ENCODE measurements at regions not wholly inside any gene's neighbourhood (a gene's known extent, or its start where the extent isn't known, plus 50 kb on each side); places are given as distances from the start of the nearest gene placed in this dataset.

DNA sequence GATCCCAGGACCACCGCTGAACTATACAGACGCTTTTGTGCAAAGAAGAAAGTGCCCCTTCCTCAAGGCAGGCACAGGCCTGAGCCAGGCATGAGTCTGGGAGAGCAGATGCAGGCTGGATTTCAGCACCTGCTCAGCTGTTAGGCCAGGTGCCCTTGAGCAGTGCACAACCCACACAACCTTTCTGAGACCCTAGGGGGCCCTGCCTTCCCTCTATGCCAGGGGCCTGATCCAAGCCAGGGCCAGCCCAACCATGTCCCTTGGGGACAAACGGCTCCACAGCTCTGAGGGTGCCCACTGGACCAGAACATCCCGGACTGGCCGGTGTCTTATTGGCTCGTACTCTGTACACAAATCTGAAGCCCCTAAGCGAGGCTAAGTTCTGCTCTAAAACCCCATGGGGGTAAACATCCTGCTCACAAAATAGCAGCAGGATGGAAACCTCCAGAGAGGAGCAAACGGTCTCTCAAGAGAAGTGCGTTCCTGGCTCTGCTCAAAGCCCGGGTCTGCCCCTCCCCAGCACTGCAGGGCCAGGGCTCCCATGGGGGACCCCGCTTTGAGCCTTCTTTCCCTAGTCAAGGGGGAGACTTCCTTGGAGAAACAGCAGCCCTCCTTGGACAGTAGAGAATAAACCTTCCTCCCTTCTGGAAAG, 275.1 kb downstream of the NPHP4 start:
- no peak for DNase-seq (ENCODE audit: extremely low spot score)
- no peak overlapping the region for H3K27ac ChIP-seq (ENCODE audit: low read depth)
- 46% methylated on average over 11 of the region's 11 CpGs for WGBS
- no peaks in the 10 kb centered on the region for H3K4me1 ChIP-seq (ENCODE audit: insufficient read depth)
- H3K36me3 ChIP-seq (ENCODE audit: insufficient read depth), result no peaks in the 10 kb centered on the region
- H3K4me3 ChIP-seq (ENCODE audit: low read depth, low read length), result no peak overlapping the region

DNA sequence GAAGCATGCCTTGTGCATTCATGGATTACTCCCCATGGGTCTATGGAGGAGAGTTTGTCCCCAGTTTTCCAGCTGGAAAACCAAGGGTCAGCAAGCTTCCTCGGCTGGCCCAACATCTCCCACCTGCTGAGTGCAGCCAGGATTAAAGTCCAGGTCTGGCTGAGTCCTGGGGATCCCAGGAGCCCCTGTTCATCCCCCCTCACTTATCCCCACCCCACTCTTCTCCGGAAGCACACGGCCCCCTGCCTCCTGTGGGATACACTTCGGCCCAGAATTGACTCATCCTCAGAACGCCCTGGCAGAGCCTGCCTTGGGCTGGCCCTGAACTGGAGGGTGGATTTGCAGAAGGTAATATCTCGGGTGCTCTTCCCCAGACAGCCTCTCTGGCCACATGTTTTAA, 276.1 kb downstream of the NPHP4 start:
- WGBS, result 91% methylated on average over 6 of the region's 6 CpGs

DNA sequence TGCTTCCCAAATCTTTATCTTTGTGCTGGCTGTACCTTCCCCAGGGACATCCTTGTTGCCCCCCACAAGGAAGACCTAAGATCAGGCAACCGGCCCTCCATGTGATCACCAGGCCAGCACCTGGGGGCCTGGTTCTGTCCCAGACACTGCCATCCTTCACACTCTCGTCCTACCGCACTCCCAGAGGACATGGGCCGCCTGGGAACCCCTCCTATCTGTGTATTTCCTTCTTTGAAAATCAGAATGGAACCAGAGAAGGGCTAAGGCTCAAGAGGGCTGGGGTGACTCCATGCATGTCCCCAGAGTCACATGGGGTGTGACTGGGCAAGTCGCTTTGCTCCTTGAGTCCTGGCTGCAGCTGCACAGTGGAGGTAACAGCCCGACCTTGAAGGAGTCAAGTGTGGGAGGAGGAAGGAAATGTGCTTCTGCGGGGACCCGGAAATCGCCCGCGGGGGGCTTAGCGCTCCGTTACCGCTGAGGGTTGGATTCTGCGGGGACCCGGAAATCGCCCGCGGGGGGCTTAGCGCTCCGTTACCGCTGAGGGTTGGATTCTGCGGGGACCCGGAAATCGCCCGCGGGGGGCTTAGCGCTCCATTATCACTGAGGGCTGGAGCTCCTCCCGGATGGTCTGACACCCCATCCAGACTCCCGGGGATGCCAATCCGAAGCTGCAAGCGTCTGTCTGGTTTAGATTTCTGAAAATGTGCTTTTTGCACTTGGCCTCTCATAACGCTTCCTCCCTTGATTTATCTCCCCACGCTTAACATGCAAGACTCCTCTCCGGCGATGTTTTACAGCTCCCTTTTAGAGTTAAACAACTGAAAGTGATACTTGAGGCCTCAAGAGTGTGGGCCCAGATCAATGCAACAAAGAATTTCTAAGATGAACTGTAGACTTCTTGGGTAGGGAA, 278.9 kb downstream of the NPHP4 start:
- H3K36me3 ChIP-seq (ENCODE audit: insufficient read depth), result no peaks in the 10 kb centered on the region
- H3K4me3 ChIP-seq (ENCODE audit: low read depth, low read length), result no peak overlapping the region
- DNase-seq (ENCODE audit: extremely low spot score), result no peak
- 73% methylated on average over 36 of the region's 36 CpGs for WGBS
- H3K27ac ChIP-seq (ENCODE audit: low read depth), result no peak overlapping the region
- no peaks in the 10 kb centered on the region for H3K4me1 ChIP-seq (ENCODE audit: insufficient read depth)

More for the DNA sequence above, 276.1 kb downstream of the NPHP4 start:
- Histone ChIP-seq H3K4me3 (ENCODE audit: low read depth, low read length) (no peak overlapping the region), H3K36me3 (ENCODE audit: insufficient read depth) (no peaks in the 10 kb centered on the region), H3K4me1 (ENCODE audit: insufficient read depth) (no peaks in the 10 kb centered on the region), H3K27ac (ENCODE audit: low read depth) (no peak overlapping the region)
- DNase-seq (ENCODE audit: extremely low spot score), result no peak

DNA sequence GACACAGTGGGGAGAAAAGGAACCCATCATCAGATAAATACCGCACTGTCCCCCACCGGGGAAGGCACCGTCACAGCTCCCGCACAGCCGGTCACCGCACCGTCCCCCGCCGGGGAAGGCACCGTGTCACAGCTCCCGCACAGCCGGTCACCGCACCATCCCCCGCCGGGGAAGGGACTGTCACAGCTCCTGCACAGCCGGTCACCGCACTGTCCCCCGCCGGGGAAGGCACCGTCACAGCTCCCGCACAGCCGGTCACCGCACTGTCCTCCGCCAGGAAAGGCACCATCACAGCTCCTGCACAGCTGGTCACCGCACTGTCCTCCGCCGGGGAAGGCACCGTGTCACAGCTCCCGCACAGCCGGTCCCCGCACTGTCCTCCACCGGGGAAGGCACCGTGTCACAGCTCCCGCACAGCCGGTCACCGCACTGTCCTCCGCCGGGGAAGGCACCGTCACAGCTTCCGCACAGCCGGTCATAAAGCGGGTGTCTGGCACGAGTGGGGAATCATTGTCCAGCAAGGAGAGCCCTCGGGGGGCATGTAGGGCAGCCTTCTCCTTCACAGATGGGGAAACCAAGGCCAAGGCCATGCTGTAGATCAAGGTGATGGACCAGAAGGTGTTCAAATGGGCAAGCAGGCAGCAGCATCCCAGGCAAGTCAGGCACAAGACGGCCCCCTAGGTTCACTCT, 280.1 kb downstream of the NPHP4 start:
- Histone ChIP-seq H3K36me3 (ENCODE audit: insufficient read depth) (no peaks in the 10 kb centered on the region), H3K27ac (ENCODE audit: low read depth) (no peak overlapping the region), H3K4me1 (ENCODE audit: insufficient read depth) (no peaks in the 10 kb centered on the region), H3K4me3 (ENCODE audit: low read depth, low read length) (no peak overlapping the region)
- WGBS, result 94% methylated on average over 45 of the region's 45 CpGs
- no peak for DNase-seq (ENCODE audit: extremely low spot score)

DNA sequence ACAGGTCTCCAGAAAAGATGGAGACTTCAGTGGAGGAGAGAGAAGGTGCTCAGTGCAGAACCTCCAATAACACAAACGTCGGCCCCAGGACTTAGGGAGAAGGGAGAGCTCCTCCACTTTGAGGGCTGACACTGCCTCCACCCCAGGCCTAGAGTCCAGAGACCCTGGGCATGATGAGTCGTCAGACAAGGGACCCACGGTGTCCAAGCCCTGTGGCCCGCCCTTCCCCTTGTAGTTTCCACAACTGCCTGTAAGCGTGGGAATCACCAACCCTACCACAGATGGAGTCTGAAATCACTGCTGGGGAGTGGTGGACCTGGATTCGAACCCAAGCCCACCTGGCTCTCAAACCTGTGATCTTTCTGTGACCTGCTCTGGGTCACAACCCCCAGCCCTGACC, 281.1 kb downstream of the NPHP4 start:
- DNase-seq (ENCODE audit: extremely low spot score), result no peak
- H3K4me3 ChIP-seq (ENCODE audit: low read depth, low read length), result no peak overlapping the region
- no peaks in the 10 kb centered on the region for H3K36me3 ChIP-seq (ENCODE audit: insufficient read depth)
- H3K4me1 ChIP-seq (ENCODE audit: insufficient read depth), result no peaks in the 10 kb centered on the region
- WGBS, result 86% methylated on average over 7 of the region's 7 CpGs
- H3K27ac ChIP-seq (ENCODE audit: low read depth), result no peak overlapping the region

DNA sequence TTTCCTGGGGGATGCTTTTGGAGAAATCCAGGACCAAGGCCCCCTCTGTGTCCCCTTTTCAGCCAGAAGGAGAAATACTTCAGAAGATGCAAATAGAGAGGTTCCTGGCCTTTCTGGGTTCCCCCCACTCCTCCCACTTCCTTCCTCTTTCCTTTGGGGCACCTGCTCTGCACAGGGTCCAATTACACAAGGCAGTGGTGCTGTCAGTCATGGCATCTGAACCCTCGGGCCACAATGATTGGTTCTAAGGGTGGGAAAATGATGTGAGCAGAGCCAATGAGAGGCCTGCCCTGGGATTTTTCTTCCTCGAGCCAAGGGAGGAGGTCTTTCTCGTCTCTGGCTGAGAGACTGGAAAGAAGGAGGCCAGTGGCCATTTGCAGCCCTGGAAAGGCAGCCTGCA, 282.2 kb downstream of the NPHP4 start:
- no peak for DNase-seq (ENCODE audit: extremely low spot score)
- no peak overlapping the region for H3K4me3 ChIP-seq (ENCODE audit: low read depth, low read length)
- 72% methylated on average over 3 of the region's 3 CpGs for WGBS

DNA sequence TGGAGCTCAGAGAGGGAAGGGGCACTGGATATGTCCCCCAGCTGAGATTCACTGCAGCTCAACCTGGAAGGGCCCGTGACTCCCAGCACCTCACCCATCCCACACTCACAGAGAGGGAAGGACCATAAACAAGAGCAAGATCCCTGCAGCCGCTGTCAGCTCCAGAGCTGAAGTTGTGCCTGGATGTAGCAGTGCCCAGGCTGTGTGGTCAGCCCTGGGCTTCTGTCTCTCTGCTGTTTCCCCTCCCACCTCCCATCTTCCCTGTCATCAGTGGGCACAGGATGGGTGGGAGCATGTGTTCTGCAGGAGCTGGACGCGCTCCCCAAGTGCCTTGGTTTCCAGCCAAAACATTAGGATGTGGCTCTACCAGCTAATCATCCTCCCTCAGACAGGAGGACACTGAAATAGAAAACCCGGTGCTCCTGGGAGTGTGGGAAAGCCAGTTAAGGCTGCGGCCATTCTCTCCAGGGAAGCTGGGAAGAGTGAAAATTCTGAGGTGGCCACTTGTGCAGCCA, 282.7 kb downstream of the NPHP4 start:
- Histone ChIP-seq H3K4me1 (ENCODE audit: insufficient read depth) (no peaks in the 10 kb centered on the region), H3K4me3 (ENCODE audit: low read depth, low read length) (no peak overlapping the region), H3K27ac (ENCODE audit: low read depth) (no peak overlapping the region), H3K36me3 (ENCODE audit: insufficient read depth) (no peaks in the 10 kb centered on the region)
- WGBS, result 39% methylated on average over 6 of the region's 6 CpGs
- no peak for DNase-seq (ENCODE audit: extremely low spot score)

More for the DNA sequence above, 282.2 kb downstream of the NPHP4 start:
- Histone ChIP-seq H3K36me3 (ENCODE audit: insufficient read depth) (no peaks in the 10 kb centered on the region), H3K27ac (ENCODE audit: low read depth) (no peak overlapping the region), H3K4me1 (ENCODE audit: insufficient read depth) (no peaks in the 10 kb centered on the region)

DNA sequence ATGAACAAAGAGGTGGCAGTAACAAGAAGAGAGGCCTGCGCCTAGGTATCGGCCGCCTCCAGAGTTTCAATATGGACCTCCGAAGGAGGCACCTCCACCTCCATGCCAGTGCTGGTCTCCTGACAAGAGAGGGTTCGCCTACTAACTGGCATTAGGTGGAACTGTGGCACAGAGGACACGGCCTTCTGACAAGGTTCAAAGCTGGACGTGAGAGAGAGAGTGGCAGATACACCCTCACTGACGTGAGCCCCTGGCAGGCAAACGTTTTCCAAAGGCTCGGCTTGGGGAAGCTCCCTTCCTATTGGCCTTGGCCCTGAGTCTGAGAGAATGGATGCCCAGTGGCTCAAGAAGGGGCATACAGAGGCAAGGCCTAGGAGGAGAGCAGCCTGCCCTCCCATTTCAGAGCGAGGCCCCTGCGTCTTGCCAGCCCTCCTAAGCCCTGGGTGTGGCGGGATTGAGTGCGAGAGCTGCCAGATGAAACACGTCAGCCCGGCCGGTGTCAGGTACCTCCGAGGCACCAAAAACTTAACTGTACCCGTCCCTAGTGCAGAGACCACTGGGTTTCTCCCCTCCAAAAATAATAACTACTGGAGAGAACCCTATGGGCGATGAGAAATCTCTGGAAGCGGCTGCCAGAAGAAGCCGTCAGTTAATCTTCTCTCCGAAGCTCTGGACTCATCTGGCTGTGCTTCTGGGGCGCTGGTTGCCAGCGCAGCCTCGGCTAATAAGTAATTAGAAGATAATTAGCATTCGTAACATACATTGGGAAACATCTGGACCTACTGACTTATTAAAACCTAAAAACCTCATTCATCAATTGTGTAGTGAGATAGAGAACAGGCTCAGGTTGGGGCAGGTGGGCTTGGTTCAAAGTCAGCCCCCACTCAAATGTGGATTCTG, 283.6 kb downstream of the NPHP4 start:
- H3K4me3 ChIP-seq (ENCODE audit: low read depth, low read length), result no peak overlapping the region
- H3K27ac ChIP-seq (ENCODE audit: low read depth), result no peak overlapping the region
- H3K36me3 ChIP-seq (ENCODE audit: insufficient read depth), result no peaks in the 10 kb centered on the region
- H3K4me1 ChIP-seq (ENCODE audit: insufficient read depth), result no peaks in the 10 kb centered on the region
- no peak for DNase-seq (ENCODE audit: extremely low spot score)
- WGBS, result 83% methylated on average over 27 of the region's 27 CpGs

DNA sequence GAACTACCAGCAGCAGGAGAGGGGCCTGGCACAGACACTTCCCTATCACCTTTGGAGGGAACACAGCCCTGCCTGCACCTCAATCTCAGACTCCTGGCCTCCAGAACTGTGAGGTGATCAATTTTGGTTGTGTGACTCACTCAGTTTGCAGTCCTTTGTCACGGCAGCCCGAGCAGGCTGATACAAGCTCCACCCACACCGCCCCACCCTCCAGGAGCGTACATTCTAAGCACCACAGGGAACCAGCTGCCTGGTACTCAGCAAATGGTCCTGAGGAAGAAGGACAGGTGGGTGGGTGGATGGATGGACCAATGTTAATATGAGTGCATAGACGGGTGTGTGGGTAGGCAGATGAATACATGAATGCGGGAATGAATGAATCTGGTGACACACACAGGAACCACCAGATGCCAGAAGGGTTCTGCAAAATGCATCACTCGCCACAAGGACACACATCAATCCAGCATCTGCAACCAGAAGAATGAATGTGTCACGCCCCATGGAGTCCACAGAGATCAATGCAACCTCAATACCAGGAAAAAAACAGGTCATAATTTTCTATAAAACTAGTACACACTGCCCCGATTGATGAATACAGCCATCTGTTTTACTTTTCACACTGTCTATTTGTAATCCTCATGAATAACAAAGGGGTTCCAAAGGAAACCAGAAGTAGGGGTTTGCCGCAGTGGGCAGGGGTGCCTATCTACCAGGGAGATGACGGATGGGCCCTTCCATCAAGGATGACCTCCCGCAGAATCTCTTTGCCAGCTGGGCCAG, 284.5 kb downstream of the NPHP4 start:
- H3K4me3 ChIP-seq (ENCODE audit: low read depth, low read length), result no peak overlapping the region
- 81% methylated on average over 12 of the region's 12 CpGs for WGBS
- no peaks in the 10 kb centered on the region for H3K36me3 ChIP-seq (ENCODE audit: insufficient read depth)
- H3K27ac ChIP-seq (ENCODE audit: low read depth), result no peak overlapping the region
- DNase-seq (ENCODE audit: extremely low spot score), result no peak
- no peaks in the 10 kb centered on the region for H3K4me1 ChIP-seq (ENCODE audit: insufficient read depth)

DNA sequence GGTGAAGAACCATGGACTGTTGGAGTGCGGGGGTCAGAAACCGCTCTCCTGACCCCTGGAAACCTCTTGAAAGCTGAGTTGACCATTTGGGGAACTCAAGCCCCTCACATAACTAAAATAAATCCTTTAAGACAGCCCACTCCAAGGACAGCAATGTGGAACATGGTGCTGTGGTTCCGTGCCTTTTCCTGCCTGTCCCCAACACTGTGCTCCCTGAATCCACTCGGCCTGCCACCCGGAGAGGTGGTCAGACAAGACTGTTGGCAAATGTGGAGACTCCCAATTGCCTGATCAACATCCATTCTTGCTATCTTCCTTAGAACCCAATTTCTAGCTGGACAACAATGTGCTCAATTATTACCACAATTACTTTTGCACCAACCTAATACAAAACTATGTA, 286.0 kb downstream of the NPHP4 start:
- H3K36me3 ChIP-seq (ENCODE audit: insufficient read depth), result no peaks in the 10 kb centered on the region
- DNase-seq (ENCODE audit: extremely low spot score), result no peak
- H3K4me1 ChIP-seq (ENCODE audit: insufficient read depth), result no peaks in the 10 kb centered on the region
- H3K4me3 ChIP-seq (ENCODE audit: low read depth, low read length), result no peak overlapping the region
- 92% methylated on average over 5 of the region's 5 CpGs for WGBS
- H3K27ac ChIP-seq (ENCODE audit: low read depth), result no peak overlapping the region

DNA sequence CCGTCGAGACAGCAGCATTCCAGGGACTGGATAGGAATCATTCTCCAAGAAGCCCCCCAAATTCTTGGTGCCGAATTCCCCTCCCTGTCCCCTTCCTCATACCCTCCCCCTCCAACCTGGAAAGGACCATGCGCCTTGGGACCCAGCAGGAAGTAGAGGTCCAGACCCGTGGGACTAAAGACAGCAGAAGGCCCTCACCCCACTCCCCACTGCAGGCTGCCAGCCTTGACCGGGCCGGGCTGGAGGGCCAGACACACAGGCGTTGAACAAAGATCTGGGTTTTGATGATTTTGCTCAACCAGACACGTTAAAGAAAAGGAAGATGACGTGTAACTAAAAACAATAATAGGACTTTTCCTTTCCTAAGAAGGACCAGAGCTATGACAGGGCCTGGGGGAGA, 286.5 kb downstream of the NPHP4 start:
- no peak overlapping the region for H3K27ac ChIP-seq (ENCODE audit: low read depth)
- H3K4me1 ChIP-seq (ENCODE audit: insufficient read depth), result no peaks in the 10 kb centered on the region
- no peak for DNase-seq (ENCODE audit: extremely low spot score)
- H3K4me3 ChIP-seq (ENCODE audit: low read depth, low read length), result no peak overlapping the region
- 77% methylated on average over 10 of the region's 10 CpGs for WGBS
- H3K36me3 ChIP-seq (ENCODE audit: insufficient read depth), result no peaks in the 10 kb centered on the region

All from urinary bladder (tissue), 3 donors.